Middle frontal gyrus (tissue), 1 donor: ENCODE measurements at regions not wholly inside any gene's neighbourhood (a gene's known extent, or its start where the extent isn't known, plus 50 kb on each side); places are given as distances from the start of the nearest gene placed in this dataset.

Experiments used
- DNase-seq: peaks from one replicate; pipeline ENCODE4 v3.0.0-alpha.2; 2015; ENCODE audit warnings: low spot score; ENCODE audit errors: extremely low spot score

GRCh38 chr4:1499465-1499864 lies 93.2 kb upstream of the NKX1-1 start:
- no peak for DNase-seq

GRCh38 chr4:1497189-1497801 lies 91.1 kb upstream of the NKX1-1 start:
- DNase-seq: no peak

- no peak for DNase-seq
Measured at GRCh38 chr4:1496116-1496642, 89.9 kb upstream of the NKX1-1 start.

- DNase-seq: no peak
Measured at GRCh38 chr4:1495416-1496115, 89.3 kb upstream of the NKX1-1 start.

GRCh38 chr4:1494416-1495315 lies 88.4 kb upstream of the NKX1-1 start:
- no peak for DNase-seq

- no peak for DNase-seq
Measured at GRCh38 chr4:1493540-1494287, 87.5 kb upstream of the NKX1-1 start.

- DNase-seq: no peak
Measured at GRCh38 chr4:1492651-1493539, 86.7 kb upstream of the NKX1-1 start.

GRCh38 chr4:1492142-1492457 lies 85.9 kb upstream of the NKX1-1 start:
- DNase-seq: no peak

GRCh38 chr4:1491328-1492141 lies 85.3 kb upstream of the NKX1-1 start:
- DNase-seq: no peak

GRCh38 chr4:1490654-1491327 lies 84.5 kb upstream of the NKX1-1 start:
- no peak for DNase-seq

GRCh38 chr4:1490011-1490653 lies 83.9 kb upstream of the NKX1-1 start:
- DNase-seq: no peak

- no peak for DNase-seq
Measured at GRCh38 chr4:1489639-1489995, 83.4 kb upstream of the NKX1-1 start.

- DNase-seq: no peak
Measured at GRCh38 chr4:1488831-1489638, 82.8 kb upstream of the NKX1-1 start.

- no peak for DNase-seq
Measured at GRCh38 chr4:1488357-1488756, 82.1 kb upstream of the NKX1-1 start.

- no peak for DNase-seq
Measured at GRCh38 chr4:1487761-1488160, 81.5 kb upstream of the NKX1-1 start.

- no peak for DNase-seq
Measured at GRCh38 chr4:1487106-1487505, 80.9 kb upstream of the NKX1-1 start.

GRCh38 chr4:1485280-1485679 lies 79.0 kb upstream of the NKX1-1 start:
- DNase-seq: no peak

- DNase-seq: no peak
Measured at GRCh38 chr4:1480720-1481119, 74.5 kb upstream of the NKX1-1 start.
